Right lobe of liver (tissue), 4 donors: ENCODE measurements at regions not wholly inside any gene's neighbourhood (a gene's known extent, or its start where the extent isn't known, plus 50 kb on each side); places are given as distances from the start of the nearest gene placed in this dataset.

ENCODE experiments used
- POLR2A ChIP-seq: fragments of 450-650 bp; IDR thresholded peaks from one replicate; pipeline ENCODE4 v1.6.1; 2017; ENCODE audit warnings: antibody characterized with exemption, mild to moderate bottlenecking
- TF ChIP-seq, protein P1 (sequence below), 4 donors: fragments of 200-600 bp in 3 of 4; fragments of 450-650 bp in 1 of 4; IDR thresholded peaks; one replicate each; pipeline versions ENCODE4 v1.5.1 to v1.8.0; 2016 to 2022; ENCODE audit warnings: antibody characterized with exemption in 4 of 4, mild to moderate bottlenecking in 2 of 4
- donor health status: DM: no; HTN: no; CAD: no.
- donor health status: DM: no; HTN: no; CAD: no.
- donor health status: DM: no; HTN: yes; CAD: no.

DNA sequence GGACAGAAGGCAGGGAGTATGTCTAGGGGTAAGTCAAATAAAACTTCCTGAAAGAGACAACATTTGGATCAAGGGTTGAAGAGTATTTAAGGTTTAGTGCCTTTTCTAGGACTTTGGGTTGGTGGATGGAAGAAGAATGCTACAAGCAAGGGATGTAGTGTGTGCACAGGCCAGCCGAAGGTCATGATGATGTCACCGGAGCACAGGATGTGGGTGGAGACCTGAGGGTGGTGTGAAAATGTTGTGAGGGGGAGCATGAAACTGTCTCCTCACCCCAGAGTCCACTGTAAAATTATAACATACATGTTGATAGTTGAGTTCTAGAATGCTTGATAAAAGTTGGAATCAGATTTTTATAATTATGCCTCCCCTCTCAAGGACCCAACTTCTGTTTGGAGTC, 553.3 kb upstream of the SGCD start:
- TF ChIP-seq, protein P1, sequence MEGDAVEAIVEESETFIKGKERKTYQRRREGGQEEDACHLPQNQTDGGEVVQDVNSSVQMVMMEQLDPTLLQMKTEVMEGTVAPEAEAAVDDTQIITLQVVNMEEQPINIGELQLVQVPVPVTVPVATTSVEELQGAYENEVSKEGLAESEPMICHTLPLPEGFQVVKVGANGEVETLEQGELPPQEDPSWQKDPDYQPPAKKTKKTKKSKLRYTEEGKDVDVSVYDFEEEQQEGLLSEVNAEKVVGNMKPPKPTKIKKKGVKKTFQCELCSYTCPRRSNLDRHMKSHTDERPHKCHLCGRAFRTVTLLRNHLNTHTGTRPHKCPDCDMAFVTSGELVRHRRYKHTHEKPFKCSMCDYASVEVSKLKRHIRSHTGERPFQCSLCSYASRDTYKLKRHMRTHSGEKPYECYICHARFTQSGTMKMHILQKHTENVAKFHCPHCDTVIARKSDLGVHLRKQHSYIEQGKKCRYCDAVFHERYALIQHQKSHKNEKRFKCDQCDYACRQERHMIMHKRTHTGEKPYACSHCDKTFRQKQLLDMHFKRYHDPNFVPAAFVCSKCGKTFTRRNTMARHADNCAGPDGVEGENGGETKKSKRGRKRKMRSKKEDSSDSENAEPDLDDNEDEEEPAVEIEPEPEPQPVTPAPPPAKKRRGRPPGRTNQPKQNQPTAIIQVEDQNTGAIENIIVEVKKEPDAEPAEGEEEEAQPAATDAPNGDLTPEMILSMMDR (IDR thresholded peaks at IDR 0.05), result no peak
- no peak for TF ChIP-seq POLR2A
